ENCODE measurements at regions not wholly inside any gene's neighbourhood (a gene's known extent, or its start where the extent isn't known, plus 50 kb on each side); places are given as distances from the start of the nearest gene placed in this dataset.

- Histone ChIP-seq H3K27ac (replicated peaks in 1 of 4) (no peak overlapping the region), H3K4me3 (no peak overlapping the region), H3K36me3 (no peaks in the 10 kb centered on the region), H3K9me3 (no peaks in the 10 kb centered on the region), H3K4me1 (peaks cover 0 to 6% (median 4%) of the 10 kb centered on the region in 4 donors), H3K27me3 (peaks cover 0 to 5% (median 0%) of the 10 kb centered on the region in 4 donors)
- TF ChIP-seq EP300 (IDR thresholded peaks at IDR 0.05) (no peak), POLR2AphosphoS5 (IDR thresholded peaks at IDR 0.05) (no peak), POLR2A (IDR thresholded peaks at IDR 0.05; ENCODE audit: low read depth) (no peak), CTCF (IDR thresholded peaks at IDR 0.05) (no peak)
- DNase-seq (ENCODE audit: extremely low spot score): no peak
- 60% methylated on average over 5 of the region's 5 CpGs for WGBS
- intact Hi-C loops (cut with DNase I): loop anchor here (10.0 kb wide), 1 partner anchor 1097 kb away; no protein-coding TSS in a partner anchor
Measured at GRCh38 chr17:70621566-70621965, 452.2 kb downstream of the KCNJ2 start.

GRCh38 chr17:70622368-70623260 lies 453.3 kb downstream of the KCNJ2 start:
- TF ChIP-seq EP300 (IDR thresholded peaks at IDR 0.05): no peak
- TF ChIP-seq CTCF (IDR thresholded peaks at IDR 0.05): peak; percentile 18 to 40 (median 22)
- H3K27me3 ChIP-seq: peaks cover 0 to 5% (median 0%) of the 10 kb centered on the region in 4 donors
- H3K27ac ChIP-seq (replicated peaks in 1 of 4): no peak overlapping the region
- no peak overlapping the region for H3K4me3 ChIP-seq
- DNase-seq (ENCODE audit: extremely low spot score): no peak
- WGBS: 54% methylated on average over 12 of the region's 12 CpGs
- H3K36me3 ChIP-seq: no peaks in the 10 kb centered on the region
- intact Hi-C loops (cut with DNase I): loop anchor here (10.0 kb wide), 1 partner anchor 1098 kb away; no protein-coding TSS in a partner anchor
- H3K9me3 ChIP-seq: no peaks in the 10 kb centered on the region
- peaks cover 0 to 6% (median 4%) of the 10 kb centered on the region in 4 donors for H3K4me1 ChIP-seq

GRCh38 chr17:70624211-70624610 lies 454.9 kb downstream of the KCNJ2 start:
- H3K9me3 ChIP-seq: no peaks in the 10 kb centered on the region
- intact Hi-C loops (cut with DNase I): loop anchor here (10.0 kb wide), 1 partner anchor 1099 kb away; no protein-coding TSS in a partner anchor
- H3K4me3 ChIP-seq: no peak overlapping the region
- H3K27ac ChIP-seq (replicated peaks in 1 of 4): no peak overlapping the region
- H3K4me1 ChIP-seq: peaks cover 0 to 6% (median 4%) of the 10 kb centered on the region in 4 donors
- peaks cover 0 to 5% (median 0%) of the 10 kb centered on the region in 4 donors for H3K27me3 ChIP-seq
- TF ChIP-seq CTCF (IDR thresholded peaks at IDR 0.05) (no peak), EP300 (IDR thresholded peaks at IDR 0.05) (no peak), POLR2AphosphoS5 (IDR thresholded peaks at IDR 0.05) (no peak), POLR2A (IDR thresholded peaks at IDR 0.05; ENCODE audit: low read depth) (no peak)
- no peak for DNase-seq (ENCODE audit: extremely low spot score)
- H3K36me3 ChIP-seq: no peaks in the 10 kb centered on the region

DNA sequence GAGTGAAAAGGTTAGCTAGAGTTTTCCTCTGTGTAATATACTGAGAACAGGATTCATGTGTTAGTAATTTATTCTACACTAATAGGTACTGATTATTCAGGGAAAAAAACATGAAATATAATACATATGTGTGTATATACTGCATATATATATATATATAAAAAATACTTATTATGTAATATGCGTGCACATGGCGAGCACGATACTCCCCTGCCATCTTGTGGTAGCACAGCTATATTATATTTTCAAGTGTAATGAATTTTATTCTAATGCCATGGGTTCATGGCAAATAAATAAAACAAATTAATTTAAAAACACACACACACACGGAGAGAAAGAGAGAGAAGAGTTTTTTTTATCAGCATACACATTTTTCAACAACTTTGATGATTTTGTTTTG lies 460.6 kb downstream of the KCNJ2 start:
- intact Hi-C loops (cut with DNase I): loop anchor here (5.0 to 10.0 kb wide), 3 partner anchors 1105 to 1912 kb away; no protein-coding TSS in a partner anchor
- Histone ChIP-seq H3K27me3 (peaks cover 0 to 4% (median 0%) of the 10 kb centered on the region in 4 donors), H3K36me3 (no peaks in the 10 kb centered on the region), H3K27ac (replicated peaks in 1 of 4) (no peak overlapping the region), H3K4me1 (no peaks in the 10 kb centered on the region), H3K9me3 (no peaks in the 10 kb centered on the region), H3K4me3 (no peak overlapping the region)
- DNase-seq (ENCODE audit: extremely low spot score): no peak
- 44% methylated on average over 4 of the region's 4 CpGs for WGBS
- TF ChIP-seq EP300 (IDR thresholded peaks at IDR 0.05) (no peak), POLR2AphosphoS5 (IDR thresholded peaks at IDR 0.05) (no peak), CTCF (IDR thresholded peaks at IDR 0.05) (peak in 1 of 3 experiments; percentile 15)
